HEK293T (cell line): ENCODE measurements at regions not wholly inside any gene's neighbourhood (a gene's known extent, or its start where the extent isn't known, plus 50 kb on each side); places are given as distances from the start of the nearest gene placed in this dataset.

Experiments used
- CTCF ChIA-PET: fragments of 350-600 bp; formaldehyde crosslinking; extraction: SDS; loops from one replicate; lab custom pipeline; 2021; ENCODE audit warnings: antibody characterized with exemption, inconsistent platforms; lab: Yijun Ruan, JAX
- POLR2A ChIA-PET: fragments of 350-600 bp; formaldehyde crosslinking; extraction: SDS; loops from one replicate; lab custom pipeline; 2020; ENCODE audit warnings: antibody characterized with exemption, inconsistent platforms; lab: Yijun Ruan, JAX
- DNase-seq: peaks from one replicate; pipeline ENCODE4 v3.0.0; 2012; ENCODE audit warnings: mixed read lengths; ENCODE audit errors: extremely low spot score
- ARNT ChIP-seq: fragments of 450-650 bp; IDR thresholded peaks from 2 replicates; pipeline ENCODE4 v1.6.1; 2017; ENCODE audit warnings: mild to moderate bottlenecking
- BHLHE40 ChIP-seq: fragments of 450-650 bp; IDR thresholded peaks from 2 replicates; pipeline ENCODE4 v1.6.1; 2016; ENCODE audit warnings: mild to moderate bottlenecking, moderate library complexity, borderline replicate concordance
- CTBP1 ChIP-seq: fragments of 450-650 bp; IDR thresholded peaks from 2 replicates; pipeline ENCODE4 v1.6.1; 2016; ENCODE audit warnings: borderline replicate concordance
- ELF4 ChIP-seq: fragments of 450-650 bp; IDR thresholded peaks from 2 replicates; pipeline ENCODE4 v1.6.1; 2017; ENCODE audit warnings: antibody characterized with exemption
- FOXA1 ChIP-seq: fragments of 450-650 bp; IDR thresholded peaks from 2 replicates; pipeline ENCODE4 v1.6.1; 2016; ENCODE audit warnings: mild to moderate bottlenecking
- FOXK2 ChIP-seq: fragments of 450-650 bp; IDR thresholded peaks from 2 replicates; pipeline ENCODE4 v1.6.1; 2016; ENCODE audit warnings: mild to moderate bottlenecking
- FOXM1 ChIP-seq: fragments of 450-650 bp; IDR thresholded peaks from 2 replicates; pipeline ENCODE4 v1.6.1; 2017; ENCODE audit warnings: mild to moderate bottlenecking, borderline replicate concordance
- HDGF ChIP-seq: fragments of 450-650 bp; IDR thresholded peaks from 2 replicates; pipeline ENCODE4 v1.6.1; 2017; ENCODE audit warnings: antibody characterized with exemption, borderline replicate concordance
- L3MBTL2 ChIP-seq: fragments of 450-650 bp; conservative IDR thresholded peaks from 2 replicates; pipeline ENCODE4 v1.6.1; 2016; ENCODE audit warnings: mild to moderate bottlenecking
- LEF1 ChIP-seq: fragments of 450-650 bp; IDR thresholded peaks from 2 replicates; pipeline ENCODE4 v1.6.1; 2017; ENCODE audit warnings: mild to moderate bottlenecking, borderline replicate concordance
- NFRKB ChIP-seq: fragments of 450-650 bp; IDR thresholded peaks from 2 replicates; pipeline ENCODE4 v1.6.1; 2016; ENCODE audit warnings: mild to moderate bottlenecking, moderate library complexity
- SP1 ChIP-seq: fragments of 450-650 bp; IDR thresholded peaks from 2 replicates; pipeline ENCODE4 v1.6.1; 2017
- SUZ12 ChIP-seq: fragments of 450-650 bp; IDR thresholded peaks from 2 replicates; pipeline ENCODE4 v1.6.1; 2016; ENCODE audit warnings: mild to moderate bottlenecking
- TARDBP ChIP-seq: fragments of 450-650 bp; IDR thresholded peaks from 2 replicates; pipeline ENCODE4 v1.6.1; 2016
- ZNF384 ChIP-seq: fragments of 450-650 bp; IDR thresholded peaks from 2 replicates; pipeline ENCODE4 v1.6.1; 2016
- TF ChIP-seq, protein P1 (sequence below): fragments of 450-650 bp; IDR thresholded peaks from 2 replicates; pipeline ENCODE4 v1.6.1; 2016

GRCh38 chr2:200144571-200144970, 161.9 kb upstream of the SPATS2L start:
- TF ChIP-seq L3MBTL2, result no peak
- TF ChIP-seq ELF4, result no peak
- TF ChIP-seq FOXM1, result no peak
- TF ChIP-seq TARDBP, result no peak
- no peak for TF ChIP-seq BHLHE40
- no peak for DNase-seq
- ChIA-PET POLR2A (no interaction called here), CTCF (no interaction called here)

- ChIA-PET CTCF (no interaction called here), POLR2A (no interaction called here)
- TF ChIP-seq HDGF (no peak), BHLHE40 (no peak), CTBP1 (no peak), ARNT (no peak), ZNF384 (no peak), FOXM1 (no peak), FOXA1 (no peak), LEF1 (no peak), ELF4 (no peak), SP1 (no peak)
- TF ChIP-seq, protein P1, sequence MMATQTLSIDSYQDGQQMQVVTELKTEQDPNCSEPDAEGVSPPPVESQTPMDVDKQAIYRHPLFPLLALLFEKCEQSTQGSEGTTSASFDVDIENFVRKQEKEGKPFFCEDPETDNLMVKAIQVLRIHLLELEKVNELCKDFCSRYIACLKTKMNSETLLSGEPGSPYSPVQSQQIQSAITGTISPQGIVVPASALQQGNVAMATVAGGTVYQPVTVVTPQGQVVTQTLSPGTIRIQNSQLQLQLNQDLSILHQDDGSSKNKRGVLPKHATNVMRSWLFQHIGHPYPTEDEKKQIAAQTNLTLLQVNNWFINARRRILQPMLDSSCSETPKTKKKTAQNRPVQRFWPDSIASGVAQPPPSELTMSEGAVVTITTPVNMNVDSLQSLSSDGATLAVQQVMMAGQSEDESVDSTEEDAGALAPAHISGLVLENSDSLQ, result no peak
- DNase-seq, result no peak
These were observed 160.0 kb upstream of the SPATS2L start for GRCh38 chr2:200146501-200146900.

DNA sequence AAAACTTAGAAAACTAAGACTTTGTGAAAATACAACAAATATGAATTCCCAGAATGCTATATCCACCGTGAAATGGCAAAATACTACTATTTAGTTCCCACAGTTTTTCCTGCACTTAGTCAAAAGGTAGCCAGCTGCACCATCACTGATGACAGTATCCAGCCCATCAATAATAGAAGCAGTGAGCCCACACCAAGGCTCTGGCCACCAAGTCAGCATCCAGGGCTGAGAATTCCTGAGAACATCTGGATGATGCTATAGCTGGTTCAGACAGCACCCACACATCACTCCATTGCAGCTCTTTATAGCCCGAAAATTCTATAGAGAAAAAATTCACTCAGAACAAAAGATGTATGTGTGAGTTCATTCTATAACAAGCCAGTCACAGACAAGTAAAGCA, 159.1 kb upstream of the SPATS2L start:
- DNase-seq, result no peak
- POLR2A ChIA-PET, result no interaction called here
- CTCF ChIA-PET, result no interaction called here
- TF ChIP-seq FOXK2 (no peak), FOXM1 (no peak), FOXA1 (no peak), NFRKB (no peak)
- TF ChIP-seq, protein P1, result no peak

DNA sequence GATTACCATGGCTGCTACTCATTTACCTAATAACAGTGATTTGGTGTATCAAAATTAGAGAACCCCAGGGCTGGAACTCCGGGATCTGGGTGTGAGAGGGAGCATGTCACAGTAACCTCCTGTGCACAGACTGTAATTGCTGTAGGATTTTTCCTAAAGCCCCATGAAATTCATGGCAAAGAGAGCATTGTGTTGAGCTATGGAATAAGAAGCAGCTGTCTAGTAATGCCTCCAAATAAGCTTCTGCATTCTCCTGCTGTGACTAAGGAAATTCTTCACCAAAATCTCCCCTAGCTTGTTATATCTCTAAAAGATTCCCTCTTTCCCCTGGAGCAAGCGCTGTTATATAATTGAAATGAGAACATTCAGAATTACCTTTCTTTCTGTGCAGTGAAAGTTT, 158.1 kb upstream of the SPATS2L start:
- POLR2A ChIA-PET, result no interaction called here
- no peak for DNase-seq
- TF ChIP-seq FOXM1 (no peak), BHLHE40 (no peak), LEF1 (no peak), SP1 (no peak), SUZ12 (no peak), CTBP1 (no peak), L3MBTL2 (no peak), NFRKB (no peak), ARNT (no peak)
- TF ChIP-seq, protein P1, result no peak
- CTCF ChIA-PET, result no interaction called here

DNA sequence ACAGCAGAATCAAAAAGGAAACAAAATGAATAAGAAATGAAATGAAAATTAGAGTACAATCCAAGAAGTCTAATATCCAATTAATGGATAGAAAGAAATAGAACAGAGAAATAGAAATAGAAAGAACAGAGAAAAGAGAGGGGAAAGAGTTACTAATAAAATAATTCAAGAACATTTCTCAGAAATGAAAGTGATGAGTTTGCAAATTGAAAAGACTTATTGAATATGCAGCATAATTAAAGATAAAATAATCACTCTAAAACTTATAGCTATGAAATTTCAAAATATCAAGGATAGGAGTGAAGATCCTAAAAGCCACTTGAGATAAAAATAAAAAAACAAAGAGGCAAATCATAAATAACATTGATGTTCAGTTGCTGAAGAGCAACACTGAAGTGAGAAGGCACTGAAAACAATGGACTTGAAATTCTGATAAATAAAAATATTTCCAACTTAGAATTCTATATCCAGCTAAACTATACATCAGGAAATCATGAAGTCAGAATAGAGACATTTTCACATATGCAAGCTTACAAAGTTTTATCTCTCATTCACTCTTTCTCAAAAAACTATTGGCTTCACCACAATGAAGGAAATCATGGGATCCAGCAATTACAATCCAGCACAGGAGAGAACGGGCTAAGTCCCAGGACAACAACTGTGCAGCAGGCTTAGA, 155.9 kb upstream of the SPATS2L start:
- no peak for TF ChIP-seq NFRKB
- TF ChIP-seq ARNT, result no peak
- TF ChIP-seq CTBP1, result no peak
- TF ChIP-seq SP1, result no peak
- no peak for DNase-seq
- ChIA-PET POLR2A (no interaction called here), CTCF (no interaction called here)

- ChIA-PET CTCF (no interaction called here), POLR2A (no interaction called here)
- no peak for DNase-seq
- TF ChIP-seq LEF1 (no peak), CTBP1 (no peak), TARDBP (no peak), ZNF384 (no peak), SP1 (no peak), FOXM1 (no peak), HDGF (no peak)
These were observed 150.8 kb upstream of the SPATS2L start for GRCh38 chr2:200155652-200156051.

- DNase-seq, result no peak
- TF ChIP-seq LEF1, result no peak
- no peak for TF ChIP-seq FOXK2
- no peak for TF ChIP-seq TARDBP
- no peak for TF ChIP-seq L3MBTL2
- no peak for TF ChIP-seq HDGF
- TF ChIP-seq CTBP1, result no peak
- TF ChIP-seq SP1, result no peak
- TF ChIP-seq ELF4, result no peak
- no peak for TF ChIP-seq ARNT
- TF ChIP-seq, protein P1, result no peak
- no peak for TF ChIP-seq BHLHE40
- no peak for TF ChIP-seq FOXM1
- TF ChIP-seq SUZ12, result no peak
- no peak for TF ChIP-seq FOXA1
- no peak for TF ChIP-seq NFRKB
- ChIA-PET POLR2A (no interaction called here), CTCF (no interaction called here)
These were observed 150.2 kb upstream of the SPATS2L start for GRCh38 chr2:200156166-200156835.
